WTC11 (cell line): ENCODE measurements at regions not wholly inside any gene's neighbourhood (a gene's known extent, or its start where the extent isn't known, plus 50 kb on each side); places are given as distances from the start of the nearest gene placed in this dataset.

Experiments used
- ATAC-seq: fragments of 200-7000 bp; cut with Tn5 transposase; 2 replicates; pipeline ENCODE4 v1.10.0; 2021; ENCODE audit warnings: mild to moderate bottlenecking, moderate library complexity
- CTCF ChIA-PET: fragments of 300-600 bp; sonication (Branson Sonifier 250); formaldehyde crosslinking; loops from one replicate; lab custom pipeline; 2021; ENCODE audit warnings: antibody characterized with exemption; lab: Charles Lee
- POLR2A ChIA-PET: fragments of 350-600 bp; sonication (Branson Sonifier 250); formaldehyde crosslinking; loops from one replicate; lab custom pipeline; 2021; ENCODE audit warnings: antibody characterized with exemption; lab: Charles Lee
- DNase-seq: peaks from one replicate; pipeline ENCODE4 v3.0.0; 2021; ENCODE audit warnings: low spot score
- H3K27ac Mint-ChIP-seq: 2 replicates; pipeline ENCODE4 v1.8.0; 2021; ENCODE audit warnings: mixed read lengths
- H3K27me3 Mint-ChIP-seq: 2 replicates; pipeline ENCODE4 v1.8.0; 2021; ENCODE audit warnings: low read depth, mild to moderate bottlenecking, moderate library complexity, mixed read lengths
- H3K36me3 Mint-ChIP-seq: 2 replicates; pipeline ENCODE4 v1.8.0; 2021; ENCODE audit warnings: mixed read lengths
- H3K4me1 Mint-ChIP-seq: 2 replicates; pipeline ENCODE4 v1.8.0; 2022; ENCODE audit warnings: mixed read lengths
- H3K4me3 Mint-ChIP-seq: 2 replicates; pipeline ENCODE4 v1.8.0; 2021; ENCODE audit warnings: mild to moderate bottlenecking, moderate library complexity, mixed read lengths
- H3K9me3 Mint-ChIP-seq: 2 replicates; pipeline ENCODE4 v1.8.0; 2021; ENCODE audit warnings: mixed read lengths
- CTCF ChIP-seq: fragments of 200-600 bp; IDR thresholded peaks from 2 replicates; pipeline ENCODE4 v1.8.0; 2022; ENCODE audit warnings: antibody characterized with exemption
- ELF4 ChIP-seq: sonication (generic); formaldehyde crosslinking; IDR thresholded peaks from 2 replicates; pipeline ENCODE4 v1.8.1; 2022; ENCODE audit warnings: low read depth, mild to moderate bottlenecking, moderate library complexity, missing genetic modification reagents
- EMX1 ChIP-seq: fragments of 250-450 bp; sonication (Bioruptor Pico); IDR thresholded peaks from 2 replicates; pipeline ENCODE4 v1.8.0; 2021; ENCODE audit warnings: mild to moderate bottlenecking
- ETV6 ChIP-seq: sonication (generic); formaldehyde crosslinking; IDR thresholded peaks from 2 replicates; pipeline ENCODE4 v1.8.1; 2022; ENCODE audit warnings: mild to moderate bottlenecking, missing genetic modification reagents
- FOXJ3 ChIP-seq: sonication (generic); formaldehyde crosslinking; IDR thresholded peaks from 2 replicates; pipeline ENCODE4 v1.9.0; 2021; ENCODE audit warnings: missing genetic modification reagents, mild to moderate bottlenecking, borderline replicate concordance
- FOXP4 ChIP-seq: sonication (generic); formaldehyde crosslinking; IDR thresholded peaks from 2 replicates; pipeline ENCODE4 v1.8.0; 2022; ENCODE audit warnings: mild to moderate bottlenecking, missing genetic modification reagents
- GRHL2 ChIP-seq: fragments of 250-450 bp; sonication (Bioruptor Pico); IDR thresholded peaks from 2 replicates; pipeline ENCODE4 v1.8.0; 2022; ENCODE audit warnings: mild to moderate bottlenecking, moderate library complexity; ENCODE audit not compliant: insufficient replicate concordance, severe bottlenecking
- GTF2I ChIP-seq: fragments of 250-450 bp; sonication (Bioruptor Pico); conservative IDR thresholded peaks from 2 replicates; pipeline ENCODE4 v1.4.0; 2021; ENCODE audit warnings: mild to moderate bottlenecking
- KAT7 ChIP-seq: sonication (generic); formaldehyde crosslinking; IDR thresholded peaks from 2 replicates; pipeline ENCODE4 v1.8.1; 2023; ENCODE audit warnings: missing genetic modification reagents, mild to moderate bottlenecking, borderline replicate concordance
- NFE2L1 ChIP-seq: sonication (generic); formaldehyde crosslinking; IDR thresholded peaks from 2 replicates; pipeline ENCODE4 v1.8.1; 2023; ENCODE audit warnings: missing genetic modification reagents
- NR3C1 ChIP-seq: sonication (generic); formaldehyde crosslinking; conservative IDR thresholded peaks from 2 replicates; pipeline ENCODE4 v1.8.1; 2023; ENCODE audit warnings: low read depth, mild to moderate bottlenecking, missing genetic modification reagents
- PRRX2 ChIP-seq: fragments of 250-450 bp; sonication (Bioruptor Pico); IDR thresholded peaks from 2 replicates; pipeline ENCODE4 v1.8.0; 2021; ENCODE audit warnings: mild to moderate bottlenecking
- SOX15 ChIP-seq: fragments of 250-450 bp; sonication (Bioruptor Pico); IDR thresholded peaks from 2 replicates; pipeline ENCODE4 v1.9.0; 2021; ENCODE audit warnings: mild to moderate bottlenecking
- TCF7 ChIP-seq: sonication (generic); formaldehyde crosslinking; IDR thresholded peaks from 2 replicates; pipeline ENCODE4 v1.8.0; 2022; ENCODE audit warnings: mild to moderate bottlenecking, low read depth, missing genetic modification reagents, moderate library complexity
- TEAD1 ChIP-seq: sonication (generic); formaldehyde crosslinking; IDR thresholded peaks from 2 replicates; pipeline ENCODE4 v1.8.0; 2022; ENCODE audit warnings: mild to moderate bottlenecking, missing genetic modification reagents
- TP53 ChIP-seq: sonication (generic); formaldehyde crosslinking; IDR thresholded peaks from 2 replicates; pipeline ENCODE4 v1.8.1; 2023; ENCODE audit warnings: mild to moderate bottlenecking, missing genetic modification reagents
- ZNF121 ChIP-seq: sonication (generic); formaldehyde crosslinking; IDR thresholded peaks from 2 replicates; pipeline ENCODE4 v1.8.0; 2023; ENCODE audit warnings: missing genetic modification reagents
- ZNF138 ChIP-seq: sonication (generic); formaldehyde crosslinking; conservative IDR thresholded peaks from 2 replicates; pipeline ENCODE4 v1.8.1; 2022; ENCODE audit warnings: mild to moderate bottlenecking, moderate library complexity, missing genetic modification reagents
- ZNF232 ChIP-seq: sonication (generic); formaldehyde crosslinking; IDR thresholded peaks from 2 replicates; pipeline ENCODE4 v1.8.0; 2022; ENCODE audit warnings: mild to moderate bottlenecking, missing genetic modification reagents
- ZNF396 ChIP-seq: fragments of 250-450 bp; sonication (Bioruptor Pico); IDR thresholded peaks from 2 replicates; pipeline ENCODE4 v1.8.0; 2021; ENCODE audit warnings: mild to moderate bottlenecking, moderate library complexity, borderline replicate concordance
- ZNF423 ChIP-seq: fragments of 250-450 bp; sonication (Bioruptor Pico); IDR thresholded peaks from 2 replicates; pipeline ENCODE4 v2.1.2; 2022; ENCODE audit warnings: mild to moderate bottlenecking, moderate library complexity
- ZNF671 ChIP-seq: fragments of 250-450 bp; sonication (Bioruptor Pico); IDR thresholded peaks from 2 replicates; pipeline ENCODE4 v1.8.0; 2021; ENCODE audit warnings: mild to moderate bottlenecking
- TF ChIP-seq, protein P1 (sequence below): sonication (generic); formaldehyde crosslinking; IDR thresholded peaks from 2 replicates; pipeline ENCODE4 v1.8.0; 2022; ENCODE audit warnings: missing genetic modification reagents
- TF ChIP-seq, protein P2 (sequence below): sonication (generic); formaldehyde crosslinking; IDR thresholded peaks from 2 replicates; pipeline ENCODE4 v1.8.1; 2023; ENCODE audit warnings: mild to moderate bottlenecking, missing genetic modification reagents
- TF ChIP-seq, protein P3 (sequence below): sonication (generic); formaldehyde crosslinking; IDR thresholded peaks from 2 replicates; pipeline ENCODE4 v1.8.0; 2022; ENCODE audit warnings: mild to moderate bottlenecking, missing genetic modification reagents

GRCh38 chr1:112063781-112064728 is 74.6 kb upstream of the KCND3 start:
- CTCF ChIA-PET: interaction anchor here (1.2 kb wide), 1 partner anchor 250 kb away, joined by 3 read pairs; no protein-coding TSS in a partner anchor
- Mint-ChIP-seq H3K27ac (no peak overlapping the region), H3K36me3 (peaks cover 15% of the 10 kb centered on the region), H3K9me3 (peaks cover 34% of the 10 kb centered on the region), H3K27me3 (no peaks in the 10 kb centered on the region; the same call in 1 of the 2 replicates), H3K4me1 (peaks cover 19% of the 10 kb centered on the region), H3K4me3 (no peak overlapping the region)
- no peak for TF ChIP-seq TCF7
- TF ChIP-seq FOXP4 (CRISPR knock-in tag): no peak
- no peak for TF ChIP-seq KAT7 (CRISPR knock-in tag)
- TF ChIP-seq, protein P1, sequence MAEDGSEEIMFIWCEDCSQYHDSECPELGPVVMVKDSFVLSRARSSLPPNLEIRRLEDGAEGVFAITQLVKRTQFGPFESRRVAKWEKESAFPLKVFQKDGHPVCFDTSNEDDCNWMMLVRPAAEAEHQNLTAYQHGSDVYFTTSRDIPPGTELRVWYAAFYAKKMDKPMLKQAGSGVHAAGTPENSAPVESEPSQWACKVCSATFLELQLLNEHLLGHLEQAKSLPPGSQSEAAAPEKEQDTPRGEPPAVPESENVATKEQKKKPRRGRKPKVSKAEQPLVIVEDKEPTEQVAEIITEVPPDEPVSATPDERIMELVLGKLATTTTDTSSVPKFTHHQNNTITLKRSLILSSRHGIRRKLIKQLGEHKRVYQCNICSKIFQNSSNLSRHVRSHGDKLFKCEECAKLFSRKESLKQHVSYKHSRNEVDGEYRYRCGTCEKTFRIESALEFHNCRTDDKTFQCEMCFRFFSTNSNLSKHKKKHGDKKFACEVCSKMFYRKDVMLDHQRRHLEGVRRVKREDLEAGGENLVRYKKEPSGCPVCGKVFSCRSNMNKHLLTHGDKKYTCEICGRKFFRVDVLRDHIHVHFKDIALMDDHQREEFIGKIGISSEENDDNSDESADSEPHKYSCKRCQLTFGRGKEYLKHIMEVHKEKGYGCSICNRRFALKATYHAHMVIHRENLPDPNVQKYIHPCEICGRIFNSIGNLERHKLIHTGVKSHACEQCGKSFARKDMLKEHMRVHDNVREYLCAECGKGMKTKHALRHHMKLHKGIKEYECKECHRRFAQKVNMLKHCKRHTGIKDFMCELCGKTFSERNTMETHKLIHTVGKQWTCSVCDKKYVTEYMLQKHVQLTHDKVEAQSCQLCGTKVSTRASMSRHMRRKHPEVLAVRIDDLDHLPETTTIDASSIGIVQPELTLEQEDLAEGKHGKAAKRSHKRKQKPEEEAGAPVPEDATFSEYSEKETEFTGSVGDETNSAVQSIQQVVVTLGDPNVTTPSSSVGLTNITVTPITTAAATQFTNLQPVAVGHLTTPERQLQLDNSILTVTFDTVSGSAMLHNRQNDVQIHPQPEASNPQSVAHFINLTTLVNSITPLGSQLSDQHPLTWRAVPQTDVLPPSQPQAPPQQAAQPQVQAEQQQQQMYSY (CRISPR knock-in tag): no peak
- no peak for TF ChIP-seq GRHL2 (CRISPR knock-in tag)
- no peak for TF ChIP-seq ZNF138 (CRISPR knock-in tag)
- TF ChIP-seq, protein P2, sequence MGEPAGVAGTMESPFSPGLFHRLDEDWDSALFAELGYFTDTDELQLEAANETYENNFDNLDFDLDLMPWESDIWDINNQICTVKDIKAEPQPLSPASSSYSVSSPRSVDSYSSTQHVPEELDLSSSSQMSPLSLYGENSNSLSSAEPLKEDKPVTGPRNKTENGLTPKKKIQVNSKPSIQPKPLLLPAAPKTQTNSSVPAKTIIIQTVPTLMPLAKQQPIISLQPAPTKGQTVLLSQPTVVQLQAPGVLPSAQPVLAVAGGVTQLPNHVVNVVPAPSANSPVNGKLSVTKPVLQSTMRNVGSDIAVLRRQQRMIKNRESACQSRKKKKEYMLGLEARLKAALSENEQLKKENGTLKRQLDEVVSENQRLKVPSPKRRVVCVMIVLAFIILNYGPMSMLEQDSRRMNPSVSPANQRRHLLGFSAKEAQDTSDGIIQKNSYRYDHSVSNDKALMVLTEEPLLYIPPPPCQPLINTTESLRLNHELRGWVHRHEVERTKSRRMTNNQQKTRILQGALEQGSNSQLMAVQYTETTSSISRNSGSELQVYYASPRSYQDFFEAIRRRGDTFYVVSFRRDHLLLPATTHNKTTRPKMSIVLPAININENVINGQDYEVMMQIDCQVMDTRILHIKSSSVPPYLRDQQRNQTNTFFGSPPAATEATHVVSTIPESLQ (CRISPR knock-in tag): no peak
- TF ChIP-seq TEAD1 (CRISPR knock-in tag): no peak
- TF ChIP-seq ETV6 (CRISPR knock-in tag): no peak
- TF ChIP-seq PRRX2 (CRISPR knock-in tag): no peak
- no peak for TF ChIP-seq ZNF396 (CRISPR knock-in tag)
- TF ChIP-seq, protein P3, sequence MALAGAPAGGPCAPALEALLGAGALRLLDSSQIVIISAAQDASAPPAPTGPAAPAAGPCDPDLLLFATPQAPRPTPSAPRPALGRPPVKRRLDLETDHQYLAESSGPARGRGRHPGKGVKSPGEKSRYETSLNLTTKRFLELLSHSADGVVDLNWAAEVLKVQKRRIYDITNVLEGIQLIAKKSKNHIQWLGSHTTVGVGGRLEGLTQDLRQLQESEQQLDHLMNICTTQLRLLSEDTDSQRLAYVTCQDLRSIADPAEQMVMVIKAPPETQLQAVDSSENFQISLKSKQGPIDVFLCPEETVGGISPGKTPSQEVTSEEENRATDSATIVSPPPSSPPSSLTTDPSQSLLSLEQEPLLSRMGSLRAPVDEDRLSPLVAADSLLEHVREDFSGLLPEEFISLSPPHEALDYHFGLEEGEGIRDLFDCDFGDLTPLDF (CRISPR knock-in tag): no peak
- POLR2A ChIA-PET: interaction anchor here (1.0 kb wide), 1 partner anchor 13 kb away, joined by 3 read pairs; no protein-coding TSS in a partner anchor
- ATAC-seq (no peak), DNase-seq (no peak)

DNA sequence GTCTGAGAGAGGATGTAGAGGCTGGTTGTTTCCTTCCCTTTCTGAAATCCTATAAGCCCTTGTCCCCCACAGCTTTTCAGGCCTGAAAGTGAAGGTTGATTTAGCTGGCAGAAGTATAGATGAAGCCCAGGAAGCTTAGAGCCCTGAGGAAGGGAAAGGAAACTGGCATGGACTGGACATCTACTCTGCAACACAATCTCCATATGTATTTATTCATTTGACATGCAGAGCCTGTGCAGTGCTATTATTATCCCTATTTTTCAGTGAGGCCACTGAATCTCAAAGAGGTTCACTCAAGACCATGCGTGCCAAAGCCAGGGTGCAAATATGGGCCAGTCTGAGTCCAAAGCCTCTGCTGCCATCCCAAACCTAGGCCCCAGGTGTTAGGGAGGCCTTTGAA is 78.5 kb upstream of the KCND3 start:
- ATAC-seq (no peak), DNase-seq (no peak)
- H3K4me1 Mint-ChIP-seq: peaks cover 19% of the 10 kb centered on the region
- POLR2A ChIA-PET: no interaction called here
- CTCF ChIA-PET: no interaction called here
- peaks cover 34% of the 10 kb centered on the region for H3K36me3 Mint-ChIP-seq
- H3K4me3 Mint-ChIP-seq: no peak overlapping the region
- no peak overlapping the region for H3K27ac Mint-ChIP-seq
- peaks cover 3% of the 10 kb centered on the region; the same call in 1 of the 2 replicates for H3K27me3 Mint-ChIP-seq
- peaks cover 56% of the 10 kb centered on the region for H3K9me3 Mint-ChIP-seq
- TF ChIP-seq SOX15 (CRISPR knock-in tag) (no peak), EMX1 (CRISPR knock-in tag) (no peak), ELF4 (CRISPR knock-in tag) (no peak), ZNF121 (CRISPR knock-in tag) (no peak), NR3C1 (CRISPR knock-in tag) (no peak), ZNF232 (no peak), GTF2I (CRISPR knock-in tag) (no peak), NFE2L1 (CRISPR knock-in tag) (no peak), TP53 (no peak), FOXJ3 (CRISPR knock-in tag) (no peak), ZNF423 (CRISPR knock-in tag) (no peak), ZNF671 (no peak), CTCF (no peak)
